ENCODE measurements at regions not wholly inside any gene's neighbourhood (a gene's known extent, or its start where the extent isn't known, plus 50 kb on each side); places are given as distances from the start of the nearest gene placed in this dataset.
A peak's percentile ranks its signal among the peaks of the same experiment; 100 is the strongest.

GRCh38 chr13:26989957-26990713 lies 181.5 kb downstream of the USP12 start:
- no peak overlapping the region for H3K4me3 ChIP-seq (ENCODE audit: low read length)
- DNase-seq (ENCODE audit: low read depth): no peak
- no peak for TF ChIP-seq CTCF (conservative IDR thresholded peaks at IDR 0.05; ENCODE audit: low read depth, low read length)

DNA sequence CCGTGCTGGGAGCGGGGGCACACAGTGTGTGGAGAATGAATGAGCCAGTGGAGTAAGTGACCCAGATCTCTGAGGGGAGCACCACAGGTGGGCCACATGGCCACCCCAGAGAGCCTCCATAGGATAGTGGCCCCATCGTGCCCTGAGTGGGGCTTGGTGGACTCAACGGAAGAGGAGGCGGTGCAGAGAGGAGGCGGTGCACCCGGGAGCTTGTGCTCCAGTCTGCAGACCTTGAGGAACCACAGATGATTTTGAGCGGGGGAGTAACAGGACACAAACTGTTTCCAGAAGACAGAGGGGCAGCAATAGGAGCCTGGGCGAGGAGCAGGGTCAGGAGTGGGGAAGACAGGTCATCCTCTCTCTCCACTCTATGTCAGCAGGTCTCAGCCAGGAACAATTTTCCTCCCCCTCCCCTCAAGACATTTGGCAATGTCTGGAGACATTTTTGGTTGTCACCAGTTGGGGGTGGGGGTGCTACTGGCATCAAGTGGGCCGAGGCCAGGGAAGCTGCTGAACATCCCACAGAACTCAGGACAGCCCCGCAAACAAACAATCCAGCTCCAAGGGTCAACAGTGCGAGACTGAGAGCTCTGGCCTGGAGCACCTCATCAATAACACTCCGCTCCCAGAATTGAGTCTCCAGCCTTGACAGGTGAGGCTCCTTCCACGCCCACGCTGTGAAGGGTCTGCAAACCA lies 182.2 kb downstream of the USP12 start:
- no peak overlapping the region for H3K4me3 ChIP-seq (ENCODE audit: low read length)
- DNase-seq (ENCODE audit: low read depth): no peak
- no peak for TF ChIP-seq CTCF (conservative IDR thresholded peaks at IDR 0.05; ENCODE audit: low read depth, low read length)

GRCh38 chr13:26988059-26988769 lies 183.4 kb downstream of the USP12 start:
- no peak overlapping the region for H3K4me3 ChIP-seq (ENCODE audit: low read length)
- no peak for TF ChIP-seq CTCF (conservative IDR thresholded peaks at IDR 0.05; ENCODE audit: low read depth, low read length)
- DNase-seq (ENCODE audit: low read depth): no peak

DNA sequence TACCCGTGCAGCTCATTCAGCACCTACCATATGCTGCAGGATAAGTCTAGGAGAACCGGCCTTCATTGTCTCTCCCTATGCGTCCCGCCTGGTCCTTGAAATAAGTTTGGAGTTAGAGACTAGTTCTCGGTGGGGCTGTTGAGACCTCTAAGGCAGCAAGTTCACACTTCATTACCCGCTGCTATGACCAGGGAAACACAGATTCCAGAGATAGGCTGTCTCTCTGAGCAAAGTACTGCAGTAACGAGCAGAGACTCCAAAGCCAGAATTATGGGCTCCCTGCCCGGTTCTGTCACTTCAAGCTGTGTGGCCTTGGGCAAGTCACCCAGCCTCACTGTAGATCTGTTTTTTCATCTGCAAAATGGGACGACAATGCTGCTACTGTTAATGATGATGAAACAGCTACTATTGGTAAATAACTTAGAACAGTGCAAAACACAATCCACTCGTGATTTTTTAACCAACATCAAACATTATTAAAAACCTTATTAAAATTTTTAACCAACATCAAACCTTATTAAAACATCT lies 184.1 kb downstream of the USP12 start:
- no peak overlapping the region for H3K4me3 ChIP-seq (ENCODE audit: low read length)
- no peak for DNase-seq (ENCODE audit: low read depth)
- no peak for TF ChIP-seq CTCF (conservative IDR thresholded peaks at IDR 0.05; ENCODE audit: low read depth, low read length)

DNA sequence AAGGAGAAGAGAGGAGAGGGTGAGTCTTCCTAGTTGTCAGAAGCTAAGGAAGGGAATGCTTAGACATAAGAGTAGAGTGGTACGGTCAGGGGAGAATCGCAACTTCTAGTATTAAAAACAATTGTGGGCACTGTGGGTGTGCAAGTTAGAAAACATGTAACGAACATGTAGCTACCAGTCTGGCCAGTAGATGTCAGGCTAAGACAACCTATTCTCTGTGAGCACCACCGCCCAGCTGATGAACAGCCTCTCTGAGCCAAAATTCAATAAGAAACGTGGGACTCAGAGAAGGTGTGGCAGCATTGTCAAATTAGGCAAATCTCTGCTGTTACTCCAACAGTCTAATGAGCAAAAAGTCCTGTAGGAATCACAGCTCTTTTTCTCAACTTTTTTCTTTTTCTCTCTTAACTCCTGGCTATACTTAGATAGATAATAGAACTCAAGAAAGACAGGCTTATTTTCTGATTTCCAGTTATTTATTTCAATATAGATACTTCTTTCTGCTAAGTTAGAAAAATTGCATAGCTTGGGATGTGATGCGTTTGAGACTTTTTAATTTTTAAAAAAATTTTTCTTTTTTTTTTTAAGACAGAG lies 186.2 kb downstream of the USP12 start:
- peak; percentile 75 for TF ChIP-seq CTCF (conservative IDR thresholded peaks at IDR 0.05; ENCODE audit: low read depth, low read length)
- H3K4me3 ChIP-seq (ENCODE audit: low read length): no peak overlapping the region
- DNase-seq (ENCODE audit: low read depth): peak; percentile 18

DNA sequence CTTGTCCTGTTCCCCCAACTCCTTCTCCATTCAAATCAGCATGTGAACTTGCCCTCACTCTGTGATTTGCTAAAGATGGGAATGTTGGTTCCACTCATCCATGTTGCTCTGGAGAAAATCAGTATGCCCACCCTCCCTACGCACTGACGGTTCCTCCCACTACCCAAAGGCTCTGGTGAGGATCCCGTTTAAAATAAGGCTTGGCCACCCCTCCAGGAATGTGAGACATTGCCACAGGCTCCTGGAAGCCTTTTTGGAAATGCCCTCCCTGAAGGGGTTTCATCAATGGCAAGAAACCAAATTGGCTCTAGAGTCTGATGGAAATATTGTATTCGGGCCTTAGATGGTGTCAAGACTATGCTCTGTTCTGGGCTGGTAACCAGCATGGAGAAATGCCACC lies 187.3 kb downstream of the USP12 start:
- TF ChIP-seq CTCF (conservative IDR thresholded peaks at IDR 0.05; ENCODE audit: low read depth, low read length): no peak
- no peak for DNase-seq (ENCODE audit: low read depth)
- H3K4me3 ChIP-seq (ENCODE audit: low read length): no peak overlapping the region

Measured in retinal pigment epithelial cell (primary cell).